Gastroesophageal sphincter (tissue), 4 donors: ENCODE measurements at regions not wholly inside any gene's neighbourhood (a gene's known extent, or its start where the extent isn't known, plus 50 kb on each side); places are given as distances from the start of the nearest gene placed in this dataset.
A peak's percentile ranks its signal among the peaks of the same experiment; 100 is the strongest.

ENCODE experiments used
- ATAC-seq: fragments of 150-250 bp; one replicate; pipeline ENCODE4 v1.9.1; 2016; ENCODE audit warnings: mild to moderate bottlenecking, moderate library complexity
- H3K27ac ChIP-seq, 4 donors: fragments of 200-600 bp; sonication (generic) in 3 of 4; 1 replicate in 3 of 4; 2 replicates in 1 of 4; pipeline ENCODE4 v1.5.1; 2016 to 2019
- H3K27me3 ChIP-seq: fragments of 200-600 bp; sonication (generic); one replicate; pipeline ENCODE4 v1.5.1; 2019
- H3K36me3 ChIP-seq, 2 donors: fragments of 200-600 bp; sonication (generic); one replicate each; pipeline ENCODE4 v1.5.1; 2019; ENCODE audit warnings: control low read depth in 1 of 2
- H3K4me1 ChIP-seq, 3 donors: fragments of 200-600 bp; sonication (generic); 1 replicate in 2 of 3; 2 replicates in 1 of 3; pipeline ENCODE4 v1.5.1; 2016 to 2019; ENCODE audit warnings: control low read depth in 2 of 3
- H3K4me3 ChIP-seq, 2 donors: fragments of 200-600 bp; sonication (generic); one replicate each; pipeline ENCODE4 v1.5.1; 2019; ENCODE audit warnings: mild to moderate bottlenecking in 1 of 2, moderate library complexity in 1 of 2
- H3K9me3 ChIP-seq, 3 donors: fragments of 200-600 bp; sonication (generic); one replicate each; pipeline ENCODE4 v1.5.1; 2017 to 2019; ENCODE audit warnings: control low read depth in 2 of 3
- CTCF ChIP-seq, 4 experiments: fragments of 200-600 bp in 2 of 4; fragments of 450-650 bp in 2 of 4; sonication (generic) in 1 of 4; IDR thresholded peaks; one replicate each; pipeline ENCODE4 v1.5.1; 2017 to 2019; ENCODE audit warnings: antibody characterized with exemption in 4 of 4, mild to moderate bottlenecking in 2 of 4, moderate library complexity in 2 of 4
- EP300 ChIP-seq: sonication (generic); formaldehyde crosslinking; IDR thresholded peaks from one replicate; pipeline ENCODE4 v1.6.1; 2017; ENCODE audit warnings: antibody characterized with exemption, mild to moderate bottlenecking
- POLR2A ChIP-seq, 2 donors: fragments of 450-650 bp; IDR thresholded peaks; one replicate each; pipeline ENCODE4 v1.6.1; 2017; ENCODE audit warnings: antibody characterized with exemption in 2 of 2, mild to moderate bottlenecking in 2 of 2, moderate library complexity in 1 of 2
- POLR2AphosphoS5 ChIP-seq: sonication (generic); formaldehyde crosslinking; IDR thresholded peaks from one replicate; pipeline ENCODE4 v1.6.1; 2017; ENCODE audit warnings: antibody characterized with exemption
- WGBS, 2 donors: methylation state at CpG; one replicate each; pipeline ENCODE4 v1.1.5; 2018; ENCODE audit warnings: low coverage in 1 of 2; 5-methylcytosine and 5-hydroxymethylcytosine counted together

GRCh38 chr19:29056535-29056934, 156.4 kb downstream of the UQCRFS1 start:
- no peaks in the 10 kb centered on the region for H3K9me3 ChIP-seq
- 28 to 36% methylated on average over 4 to 5 of the region's 5 CpGs for WGBS, 2 donors
- ATAC-seq = peak; percentile 46

GRCh38 chr19:29054886-29055675, 157.9 kb downstream of the UQCRFS1 start:
- WGBS, 2 donors = 53 to 65% methylated on average over 3 to 6 of the region's 10 CpGs
- TF ChIP-seq POLR2AphosphoS5 (no peak), CTCF (IDR thresholded peaks at IDR 0.05) (no peak), POLR2A (IDR thresholded peaks at IDR 0.05) (no peak), EP300 (no peak)
- ATAC-seq = no peak
- Histone ChIP-seq H3K36me3 (no peaks in the 10 kb centered on the region), H3K27me3 (peaks cover 5% of the 10 kb centered on the region), H3K4me1 (peaks cover 0 to 10% (median 0%) of the 10 kb centered on the region in 3 donors), H3K27ac (no peak overlapping the region), H3K4me3 (no peak overlapping the region), H3K9me3 (no peaks in the 10 kb centered on the region)

More at GRCh38 chr19:29056535-29056934, 156.4 kb downstream of the UQCRFS1 start:
- Histone ChIP-seq H3K27me3 (peaks cover 18% of the 10 kb centered on the region), H3K4me1 (peaks cover 0 to 10% (median 0%) of the 10 kb centered on the region in 3 donors), H3K4me3 (no peak overlapping the region), H3K36me3 (no peaks in the 10 kb centered on the region), H3K27ac (no peak overlapping the region)
- no peak for TF ChIP-seq EP300
- TF ChIP-seq POLR2AphosphoS5 = peak; percentile 26

GRCh38 chr19:29048873-29049272, 164.1 kb downstream of the UQCRFS1 start:
- no peak for TF ChIP-seq POLR2AphosphoS5
- TF ChIP-seq POLR2A (IDR thresholded peaks at IDR 0.05) = no peak
- H3K27me3 ChIP-seq = no peaks in the 10 kb centered on the region
- WGBS, 2 donors = 60 to 67% methylated on average over 1 of the region's 5 CpGs
- H3K9me3 ChIP-seq = no peaks in the 10 kb centered on the region
- H3K4me1 ChIP-seq = no peaks in the 10 kb centered on the region
- no peak overlapping the region for H3K27ac ChIP-seq
- no peak overlapping the region for H3K4me3 ChIP-seq
- H3K36me3 ChIP-seq = no peaks in the 10 kb centered on the region
- ATAC-seq = no peak

GRCh38 chr19:29045679-29046254, 167.2 kb downstream of the UQCRFS1 start:
- Histone ChIP-seq H3K9me3 (no peaks in the 10 kb centered on the region), H3K4me1 (peaks cover 0 to 3% (median 0%) of the 10 kb centered on the region in 3 donors), H3K27me3 (peaks cover 12% of the 10 kb centered on the region), H3K27ac (no peak overlapping the region), H3K36me3 (no peaks in the 10 kb centered on the region), H3K4me3 (no peak overlapping the region)
- TF ChIP-seq EP300 (no peak), CTCF (IDR thresholded peaks at IDR 0.05) (no peak), POLR2AphosphoS5 (no peak), POLR2A (IDR thresholded peaks at IDR 0.05) (no peak)
- no peak for ATAC-seq
- 17 to 29% methylated on average over 1 to 3 of the region's 7 CpGs for WGBS, 2 donors

GRCh38 chr19:29044037-29044436, 168.9 kb downstream of the UQCRFS1 start:
- TF ChIP-seq POLR2AphosphoS5 (no peak), POLR2A (IDR thresholded peaks at IDR 0.05) (no peak), CTCF (IDR thresholded peaks at IDR 0.05) (no peak), EP300 (no peak)
- Histone ChIP-seq H3K36me3 (no peaks in the 10 kb centered on the region), H3K4me3 (no peak overlapping the region), H3K27me3 (peaks cover 14% of the 10 kb centered on the region), H3K27ac (no peak overlapping the region), H3K4me1 (peaks cover 0 to 12% (median 0%) of the 10 kb centered on the region in 3 donors), H3K9me3 (no peaks in the 10 kb centered on the region)
- ATAC-seq = no peak
- WGBS, 2 donors = 80 to 91% methylated on average over 2 to 3 of the region's 5 CpGs
